ENCODE measurements at regions not wholly inside any gene's neighbourhood (a gene's known extent, or its start where the extent isn't known, plus 50 kb on each side); places are given as distances from the start of the nearest gene placed in this dataset.
"Not testable (repeated sequence)": the region's sequence is repeated elsewhere in the genome, so short reads cannot be mapped to it uniquely, and the experiment has no call there.

GRCh38 chr5:166795756-166796155 lies 1495.7 kb upstream of the WWC1 start:
- DNase-seq (ENCODE audit: low spot score), result no peak
- intact Hi-C loops (cut with DNase I), result no loop called here

DNA sequence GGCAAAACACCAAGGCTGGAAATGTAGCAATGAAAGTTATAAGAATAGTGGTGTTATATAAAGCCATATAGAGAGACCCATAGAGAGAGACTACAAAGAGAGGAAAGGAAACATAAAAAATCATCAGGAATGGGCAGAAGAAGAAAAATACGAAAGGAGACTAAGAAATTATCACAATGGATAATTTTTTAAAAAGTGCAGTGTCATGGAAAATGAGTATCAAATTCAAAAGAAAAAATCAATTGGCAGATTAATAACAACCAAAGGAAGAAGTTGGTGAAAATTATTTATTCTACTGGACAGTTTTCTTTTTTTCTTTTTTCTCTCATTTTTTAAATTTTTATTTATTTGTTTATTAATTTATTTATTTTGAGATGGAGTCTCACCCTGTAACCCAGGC lies 1488.4 kb upstream of the WWC1 start:
- DNase-seq (ENCODE audit: low spot score), result no peak
- intact Hi-C loops (cut with DNase I), result no loop called here

- DNase-seq (ENCODE audit: low spot score); intact Hi-C loops (cut with DNase I): not testable (repeated sequence)
Observed at GRCh38 chr5:166804223-166804622, 1487.2 kb upstream of the WWC1 start.

- DNase-seq (ENCODE audit: low spot score), result not testable (repeated sequence)
Observed at GRCh38 chr5:166804693-166805092, 1486.8 kb upstream of the WWC1 start.

DNA sequence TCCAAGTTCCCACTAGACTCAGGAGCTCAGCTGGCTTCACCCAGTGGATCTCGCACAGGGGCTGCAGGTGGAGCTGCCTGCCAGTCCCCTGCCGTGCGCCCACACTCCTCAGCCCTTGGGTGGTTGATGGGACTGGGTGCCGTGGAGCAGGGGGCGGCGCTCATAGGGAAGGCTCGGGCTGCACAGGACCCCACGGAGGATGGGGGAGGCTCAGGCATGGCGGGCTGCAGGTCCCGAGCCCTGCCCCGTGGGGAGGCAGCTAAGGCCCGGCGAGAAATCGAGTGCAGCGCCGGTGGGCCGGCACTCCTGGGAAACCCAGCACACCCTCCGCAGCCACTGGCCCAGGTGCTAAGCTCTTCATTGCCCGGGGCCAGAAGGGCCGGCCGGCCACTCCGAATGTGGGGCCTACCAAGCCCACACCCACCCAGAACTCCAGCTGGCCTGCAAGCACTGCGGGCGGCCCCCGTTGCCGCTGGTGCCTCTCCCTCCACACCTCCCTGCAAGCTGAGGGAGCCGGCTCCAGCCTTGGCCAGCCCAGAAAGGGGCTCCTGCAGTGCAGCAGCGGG lies 1481.3 kb upstream of the WWC1 start:
- DNase-seq (ENCODE audit: low spot score); intact Hi-C loops (cut with DNase I): not testable (repeated sequence)

More at GRCh38 chr5:166804693-166805092, 1486.8 kb upstream of the WWC1 start:
- intact Hi-C loops (cut with DNase I), result not testable (repeated sequence)

GRCh38 chr5:166810721-166811120 lies 1480.7 kb upstream of the WWC1 start:
- intact Hi-C loops (cut with DNase I), result no loop called here
- no peak for DNase-seq (ENCODE audit: low spot score)

DNA sequence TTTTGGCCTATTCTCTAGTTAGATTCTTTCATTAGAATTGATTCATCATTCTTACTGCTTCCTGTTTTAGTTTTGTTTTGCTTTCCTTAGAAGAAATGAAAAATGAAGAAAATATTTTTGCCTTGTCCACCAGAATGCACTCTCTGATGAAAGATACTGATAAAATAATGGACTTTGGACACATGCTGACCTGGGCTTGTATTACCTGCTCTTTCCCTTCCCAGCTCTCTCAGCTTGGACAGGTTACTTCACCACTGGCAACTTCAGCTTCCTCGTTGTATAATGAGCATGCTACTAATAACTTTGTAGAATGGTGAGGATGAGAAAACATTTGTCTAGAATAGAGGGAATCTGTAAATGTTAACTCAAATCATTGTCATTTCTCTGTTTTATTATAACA lies 1468.1 kb upstream of the WWC1 start:
- intact Hi-C loops (cut with DNase I), result no loop called here
- DNase-seq (ENCODE audit: low spot score), result no peak

GRCh38 chr5:166834246-166834645 lies 1457.2 kb upstream of the WWC1 start:
- DNase-seq (ENCODE audit: low spot score), result no peak
- intact Hi-C loops (cut with DNase I), result no loop called here

GRCh38 chr5:166845044-166845443 lies 1446.4 kb upstream of the WWC1 start:
- intact Hi-C loops (cut with DNase I), result no loop called here
- no peak for DNase-seq (ENCODE audit: low spot score)

DNA sequence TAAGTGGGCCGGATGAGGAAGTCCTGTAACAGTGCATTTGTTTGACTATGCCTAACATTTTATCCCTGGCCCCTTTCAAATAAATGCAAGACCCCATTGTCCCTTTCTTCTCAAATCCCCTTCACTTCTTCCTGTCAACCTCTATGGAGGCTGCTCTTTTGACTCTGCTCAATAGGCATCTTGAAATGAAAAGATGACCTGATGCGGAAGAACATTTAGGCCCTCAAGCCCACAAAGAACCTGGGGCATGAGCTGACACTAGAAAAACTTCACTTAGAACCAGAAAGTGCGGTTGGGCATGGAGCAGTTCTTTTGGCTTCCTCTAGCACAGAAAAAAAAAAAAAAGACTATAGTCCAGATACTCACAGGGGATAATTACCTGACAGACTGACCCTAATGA lies 1434.7 kb upstream of the WWC1 start:
- intact Hi-C loops (cut with DNase I), result no loop called here
- no peak for DNase-seq (ENCODE audit: low spot score)

GRCh38 chr5:166860426-166860825 lies 1431.0 kb upstream of the WWC1 start:
- intact Hi-C loops (cut with DNase I), result no loop called here
- DNase-seq (ENCODE audit: low spot score), result no peak

DNA sequence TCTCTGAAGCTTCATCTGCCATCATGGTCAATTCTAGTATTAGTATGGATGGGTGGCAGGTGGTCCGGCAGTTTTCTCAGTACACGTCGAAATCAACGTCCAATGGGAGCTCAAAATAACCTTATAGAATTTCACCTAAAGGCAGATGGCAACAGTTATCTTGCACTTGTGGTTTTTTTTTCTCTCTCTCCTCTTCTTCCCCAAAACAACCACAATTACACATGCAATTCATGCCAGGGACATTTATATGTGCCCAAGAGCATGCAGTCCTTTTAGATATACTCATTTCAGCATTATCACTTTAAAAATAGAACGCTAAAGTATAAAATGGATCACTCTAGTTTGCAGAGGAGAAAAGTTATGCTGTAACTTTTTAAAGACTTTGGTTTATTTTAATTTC lies 1428.9 kb upstream of the WWC1 start:
- intact Hi-C loops (cut with DNase I), result no loop called here
- DNase-seq (ENCODE audit: low spot score), result no peak

DNA sequence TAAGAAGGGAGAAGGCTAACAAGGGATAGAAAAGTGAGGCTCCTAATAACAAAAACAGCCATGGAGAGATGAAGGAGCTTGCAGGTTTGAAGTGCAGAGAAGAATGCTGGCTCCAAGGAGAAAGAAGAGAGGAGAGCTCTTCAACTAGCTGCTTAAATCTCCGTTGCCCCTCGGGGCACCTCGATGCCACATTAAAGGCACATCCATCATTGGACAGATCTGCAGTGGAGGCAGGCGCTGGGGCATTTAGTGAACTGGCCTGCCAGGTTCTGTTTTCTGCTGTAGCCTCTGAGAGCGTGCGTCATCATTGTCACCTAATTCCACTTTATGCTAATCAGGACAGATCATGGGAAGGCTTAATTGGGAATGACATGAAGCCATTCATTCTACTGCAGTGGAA lies 1426.2 kb upstream of the WWC1 start:
- intact Hi-C loops (cut with DNase I), result no loop called here
- no peak for DNase-seq (ENCODE audit: low spot score)

DNA sequence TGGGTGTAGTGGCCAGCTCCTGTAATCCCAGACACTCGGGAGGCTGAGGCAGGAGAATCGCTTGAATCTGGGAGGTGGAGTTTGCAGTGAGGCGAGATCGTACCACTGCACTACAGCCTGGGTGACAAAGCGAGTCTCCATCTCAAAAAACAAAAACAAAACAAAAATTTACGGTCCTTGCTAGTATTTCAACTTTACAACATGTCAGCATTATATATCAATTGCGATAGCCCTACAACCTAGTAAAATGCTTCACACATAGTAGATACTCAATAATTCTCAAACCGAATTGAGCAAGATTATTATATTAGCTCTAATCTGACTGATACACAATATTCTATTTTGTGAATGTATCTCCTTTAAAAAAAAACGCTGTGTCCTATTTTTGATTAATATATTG lies 1411.0 kb upstream of the WWC1 start:
- intact Hi-C loops (cut with DNase I), result no loop called here
- DNase-seq (ENCODE audit: low spot score), result no peak

DNA sequence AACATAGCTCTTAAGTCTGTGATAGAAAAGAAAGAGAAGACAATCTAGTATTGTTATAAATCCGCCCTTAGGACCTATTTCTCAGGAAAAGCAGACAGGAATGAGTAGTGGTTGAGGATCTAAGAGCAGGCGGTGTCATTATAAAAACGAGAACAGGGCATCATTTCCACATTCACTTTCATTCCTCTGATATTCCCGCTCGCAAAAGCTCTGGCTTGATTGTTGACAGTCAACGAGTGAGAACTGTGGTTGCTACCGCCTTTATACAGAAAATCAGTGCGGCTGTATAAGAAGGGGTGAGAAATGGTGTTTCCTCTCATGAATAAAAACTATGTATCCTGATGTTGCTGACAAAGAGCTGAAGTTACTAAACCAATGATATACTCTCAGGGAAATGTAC lies 1409.6 kb upstream of the WWC1 start:
- DNase-seq (ENCODE audit: low spot score), result no peak
- intact Hi-C loops (cut with DNase I), result no loop called here

- DNase-seq (ENCODE audit: low spot score), result no peak
- intact Hi-C loops (cut with DNase I), result no loop called here
Observed at GRCh38 chr5:166883016-166883415, 1408.4 kb upstream of the WWC1 start.

GRCh38 chr5:166898166-166898565 lies 1393.3 kb upstream of the WWC1 start:
- DNase-seq (ENCODE audit: low spot score), result no peak
- intact Hi-C loops (cut with DNase I), result no loop called here

DNA sequence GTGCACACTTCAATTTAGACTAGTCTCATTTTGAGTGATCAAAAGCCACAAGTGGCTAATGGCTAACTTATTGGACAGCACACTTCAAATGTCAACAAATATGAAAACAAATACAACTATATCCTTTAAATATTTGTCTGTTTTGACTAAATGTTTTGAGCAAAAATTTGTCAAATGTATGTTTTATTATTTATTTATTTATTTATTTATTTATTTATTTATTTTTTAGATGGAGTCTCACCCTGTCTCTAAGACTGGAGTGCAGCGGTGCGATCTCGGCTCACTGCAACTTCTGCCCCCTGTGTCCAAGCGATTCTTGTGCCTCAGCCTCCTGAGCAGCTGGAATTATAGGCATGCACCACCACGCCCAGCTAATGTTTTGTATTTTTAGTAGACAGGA lies 1392.1 kb upstream of the WWC1 start:
- no peak for DNase-seq (ENCODE audit: low spot score)
- intact Hi-C loops (cut with DNase I), result no loop called here

DNA sequence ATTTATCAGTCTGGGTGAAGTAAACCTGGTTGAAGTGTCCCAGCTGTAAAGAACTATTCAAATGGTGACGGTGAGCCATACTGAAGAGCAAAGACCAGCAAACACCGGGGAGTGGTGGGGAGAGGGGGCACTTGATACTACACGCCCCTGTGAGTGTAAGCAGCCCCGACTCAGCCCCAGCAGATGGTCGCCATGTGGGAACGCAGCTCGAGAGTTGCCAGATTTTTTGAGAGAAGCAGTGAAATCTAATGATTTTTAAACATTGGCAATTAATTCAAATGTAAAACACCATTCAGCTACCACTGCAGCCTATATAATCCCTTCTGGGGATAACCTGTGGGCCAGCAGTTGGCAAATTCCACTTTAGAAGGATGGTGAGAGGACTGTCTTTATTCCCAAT lies 1386.9 kb upstream of the WWC1 start:
- no peak for DNase-seq (ENCODE audit: low spot score)
- intact Hi-C loops (cut with DNase I), result no loop called here

DNA sequence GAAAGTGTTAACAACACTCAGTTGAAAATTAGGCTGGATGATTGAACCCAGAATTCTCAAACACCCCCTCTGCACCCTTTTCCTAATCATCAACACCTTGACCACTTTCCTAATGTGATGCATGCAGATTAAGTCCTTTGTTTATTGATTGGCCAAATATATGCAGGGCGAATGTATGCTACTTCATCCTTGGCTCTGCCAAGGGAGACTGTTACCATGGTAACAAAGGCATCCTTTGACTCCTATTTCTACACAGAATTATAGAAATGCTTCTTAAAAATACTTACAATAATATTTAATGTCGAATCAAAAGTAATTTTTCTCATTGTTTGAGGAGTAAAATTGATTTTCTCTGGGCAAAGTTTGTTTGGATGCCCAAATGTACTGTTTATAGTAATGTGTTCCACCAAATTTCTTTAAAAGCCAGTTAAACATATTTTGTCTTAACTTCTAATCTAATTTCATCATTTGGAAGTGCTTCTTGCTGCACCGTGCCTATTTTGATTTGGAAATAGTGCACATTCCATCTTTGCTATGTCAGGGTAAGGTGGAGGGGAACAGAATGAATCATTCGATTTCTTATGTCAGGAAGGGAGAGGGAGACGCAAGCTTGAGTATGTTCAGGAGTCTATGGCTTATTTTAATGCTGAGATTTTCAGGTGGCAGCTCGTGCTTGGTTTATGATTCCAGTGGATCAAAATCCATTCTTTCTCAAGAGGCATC lies 1384.3 kb upstream of the WWC1 start:
- intact Hi-C loops (cut with DNase I), result no loop called here
- no peak for DNase-seq (ENCODE audit: low spot score)

GRCh38 chr5:166909040-166909439 lies 1382.4 kb upstream of the WWC1 start:
- intact Hi-C loops (cut with DNase I), result no loop called here
- no peak for DNase-seq (ENCODE audit: low spot score)

GRCh38 chr5:166909926-166910325 lies 1381.5 kb upstream of the WWC1 start:
- intact Hi-C loops (cut with DNase I), result no loop called here
- DNase-seq (ENCODE audit: low spot score), result no peak

Data from cardiac septum (tissue), 1 donor.